SHP77 (cell line): ENCODE measurements at regions not wholly inside any gene's neighbourhood (a gene's known extent, or its start where the extent isn't known, plus 50 kb on each side); places are given as distances from the start of the nearest gene placed in this dataset.
"Not testable (repeated sequence)": the region's sequence is repeated elsewhere in the genome, so short reads cannot be mapped to it uniquely, and the experiment has no call there.

Experiments
- DNase-seq, 2 experiments: peaks; one replicate each; lab custom pipeline; 2025; lab: John Stamatoyannopoulos, UW

GRCh38 chr1:234795711-234796437 is 185.9 kb upstream of the IRF2BP2 start:
- not testable (repeated sequence) for DNase-seq

GRCh38 chr1:234795007-234795406 is 185.0 kb upstream of the IRF2BP2 start:
- not testable (repeated sequence) for DNase-seq

DNA sequence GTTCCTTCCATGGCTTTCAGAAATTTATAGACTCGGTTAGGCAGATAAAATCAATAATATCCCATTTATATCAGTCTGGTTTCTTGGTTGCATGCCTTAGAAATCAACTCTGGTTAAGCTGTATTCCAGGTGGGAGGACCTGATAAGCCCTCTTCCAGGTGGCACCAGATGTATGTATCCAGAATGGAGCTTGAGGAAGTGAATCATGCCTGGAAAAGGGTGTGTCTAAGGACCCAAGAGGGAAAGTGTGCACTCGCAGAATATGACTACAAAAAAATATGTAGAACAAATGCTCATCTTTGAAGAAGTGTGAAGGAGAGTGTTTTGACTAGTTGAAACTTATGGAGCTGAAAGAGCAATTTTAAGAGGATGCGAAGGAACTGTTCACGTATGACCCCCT is 184.5 kb upstream of the IRF2BP2 start:
- not testable (repeated sequence) for DNase-seq

DNA sequence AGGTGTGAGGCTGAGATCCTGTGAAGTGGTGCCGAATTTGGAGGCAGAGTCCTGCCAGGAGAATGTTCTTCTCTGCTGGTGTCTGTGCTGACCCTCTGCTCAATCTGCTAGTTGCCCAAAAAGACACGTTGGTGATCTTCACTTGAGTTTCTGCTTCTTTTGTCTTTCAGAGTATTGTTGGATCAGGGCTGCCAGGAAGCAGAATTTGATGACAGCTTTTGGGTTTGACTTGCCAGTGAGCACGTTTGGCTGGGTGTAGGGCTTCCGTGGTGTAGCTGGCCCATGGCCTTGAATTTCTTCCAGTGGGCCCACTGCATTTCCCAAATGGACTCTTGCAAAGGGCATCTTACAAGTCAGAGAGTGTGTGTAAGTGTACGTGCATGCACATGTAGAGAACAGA is 183.9 kb upstream of the IRF2BP2 start:
- DNase-seq: not testable (repeated sequence)

- DNase-seq: not testable (repeated sequence)
Measured at GRCh38 chr1:234792221-234792864, 182.4 kb upstream of the IRF2BP2 start.

DNA sequence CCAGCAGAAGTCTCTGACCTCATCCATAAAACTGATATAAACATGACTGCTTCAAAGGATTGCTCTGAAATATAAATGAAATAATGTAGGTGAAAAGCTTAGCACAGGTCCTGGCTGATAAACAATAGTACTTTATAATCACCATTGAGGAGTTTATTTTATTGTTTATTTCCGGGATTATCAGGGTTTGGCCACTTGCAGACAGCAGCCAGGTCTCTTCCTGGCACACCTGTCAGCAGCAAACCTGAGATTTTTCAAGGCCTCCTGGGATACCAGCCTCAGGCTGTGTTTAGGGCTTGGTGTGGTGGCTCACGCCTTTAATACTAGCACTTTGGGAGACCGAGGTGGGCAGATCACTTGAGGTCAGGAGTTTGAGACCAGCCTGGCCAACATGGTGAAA is 181.6 kb upstream of the IRF2BP2 start:
- DNase-seq: not testable (repeated sequence)

DNA sequence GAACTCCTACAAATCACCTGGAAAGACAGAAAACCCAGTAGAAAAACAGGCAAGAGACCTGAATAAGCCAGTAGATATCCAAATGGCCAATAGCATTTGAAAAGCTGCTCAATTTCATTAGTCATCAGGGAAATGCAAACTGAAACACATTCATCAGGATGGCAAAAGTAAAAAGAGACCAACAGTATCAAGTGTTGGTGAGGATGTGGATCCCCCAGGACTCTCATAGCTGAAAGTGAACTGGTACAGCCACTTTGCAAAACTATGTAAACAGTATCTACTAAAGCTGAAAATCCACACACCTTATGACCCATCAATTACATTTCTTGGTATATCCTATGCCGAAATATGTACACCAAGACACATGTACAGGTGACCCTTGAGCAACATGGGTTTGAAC is 180.4 kb upstream of the IRF2BP2 start:
- DNase-seq: not testable (repeated sequence)

- not testable (repeated sequence) for DNase-seq
Measured at GRCh38 chr1:234787011-234787584, 177.1 kb upstream of the IRF2BP2 start.

- DNase-seq: not testable (repeated sequence)
Measured at GRCh38 chr1:234785922-234786321, 175.9 kb upstream of the IRF2BP2 start.

DNA sequence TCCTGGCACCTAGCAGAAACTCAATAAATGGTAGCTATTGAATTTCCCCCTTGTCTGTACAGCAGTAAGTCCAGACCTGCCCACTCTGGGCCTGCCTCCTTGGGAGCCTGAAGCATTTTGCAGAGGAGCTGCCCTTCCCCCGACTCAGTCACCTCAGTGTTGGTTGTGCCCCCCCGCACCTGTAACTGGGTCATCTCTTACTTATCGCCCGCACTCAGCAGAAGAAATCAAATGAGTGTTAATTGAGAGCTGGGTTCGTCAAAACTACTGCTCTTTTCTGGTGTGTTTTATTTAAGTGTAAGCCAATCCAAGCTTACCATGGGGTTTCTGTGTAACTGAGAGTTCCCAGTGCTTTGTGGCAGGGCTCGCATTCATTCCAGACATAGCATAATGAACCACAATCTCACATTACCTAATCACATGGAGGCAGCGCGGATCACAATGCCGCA is 175.5 kb upstream of the IRF2BP2 start:
- DNase-seq: not testable (repeated sequence)

GRCh38 chr1:234784108-234784507 is 174.1 kb upstream of the IRF2BP2 start:
- not testable (repeated sequence) for DNase-seq

DNA sequence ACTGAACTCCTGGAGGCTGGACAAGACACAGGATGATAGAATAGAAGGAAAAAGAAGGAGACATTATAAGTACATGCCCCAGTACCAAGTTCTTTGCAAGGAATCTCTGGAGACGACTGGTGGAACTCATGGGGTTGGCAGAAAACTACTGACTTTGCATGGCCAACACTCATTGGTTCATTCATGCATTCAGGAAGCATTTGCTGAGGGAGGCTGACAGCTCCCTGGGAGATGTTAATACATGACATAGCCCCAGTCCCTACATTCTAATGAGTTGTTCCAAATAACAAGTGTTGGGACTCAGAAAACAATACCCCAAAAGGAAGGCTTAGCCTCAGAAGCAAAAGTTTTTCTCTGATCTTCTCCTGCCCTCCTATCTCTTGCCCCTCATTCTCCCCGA is 172.8 kb upstream of the IRF2BP2 start:
- DNase-seq: no peak

- no peak for DNase-seq
Measured at GRCh38 chr1:234782105-234782751, 172.2 kb upstream of the IRF2BP2 start.

GRCh38 chr1:234781241-234782065 is 171.5 kb upstream of the IRF2BP2 start:
- DNase-seq: no peak

DNA sequence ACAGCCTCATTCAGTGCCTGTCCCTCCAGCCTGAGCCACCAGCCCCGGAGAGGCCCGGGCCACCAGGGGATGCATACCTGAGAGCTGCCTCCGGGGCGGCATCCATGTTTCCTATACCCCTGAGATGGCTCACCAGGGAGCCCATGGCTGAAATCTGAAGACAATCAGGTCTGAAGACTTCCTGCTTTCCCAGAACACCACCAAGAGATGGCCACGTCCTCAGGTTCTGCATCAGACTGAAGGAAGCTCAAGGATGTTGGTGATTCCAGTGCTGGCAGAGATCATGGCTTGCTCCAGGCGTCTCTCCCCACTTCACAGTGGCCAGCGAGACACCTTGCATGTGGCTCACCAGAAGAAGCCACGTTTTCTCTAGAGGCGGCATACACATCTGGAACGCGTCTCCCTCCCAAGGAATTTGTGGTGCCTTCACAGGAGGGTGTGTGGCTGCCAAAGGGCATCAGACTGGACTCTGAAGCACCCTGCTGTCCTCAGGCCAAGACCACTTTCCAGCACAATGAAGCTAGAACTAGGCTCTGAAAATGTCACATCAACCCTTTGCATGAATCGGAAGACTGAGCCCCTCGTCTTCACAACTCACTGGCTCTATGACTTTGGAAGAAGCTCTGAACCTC is 170.7 kb upstream of the IRF2BP2 start:
- no peak for DNase-seq

DNA sequence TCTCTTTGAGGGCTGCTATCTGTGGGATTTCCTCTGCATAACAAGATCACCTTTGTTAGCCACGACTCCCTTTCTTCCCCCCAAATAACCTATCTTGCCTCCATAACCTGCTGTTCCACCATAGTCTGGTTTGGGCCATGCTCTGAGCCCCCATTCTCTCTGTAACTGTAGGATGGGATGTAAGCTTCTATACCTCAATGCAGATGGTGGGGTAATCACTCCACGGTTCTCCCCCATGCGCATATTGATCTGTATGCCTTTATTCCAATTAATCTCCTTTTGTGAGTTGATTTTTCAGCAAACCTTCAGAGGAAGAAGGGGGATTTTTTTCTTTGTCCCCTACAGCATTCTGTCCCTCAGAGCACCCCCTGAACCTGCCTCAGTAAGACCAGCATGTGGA is 170.1 kb upstream of the IRF2BP2 start:
- DNase-seq: no peak

- not testable (repeated sequence) for DNase-seq
Measured at GRCh38 chr1:234779600-234779999, 169.6 kb upstream of the IRF2BP2 start.

DNA sequence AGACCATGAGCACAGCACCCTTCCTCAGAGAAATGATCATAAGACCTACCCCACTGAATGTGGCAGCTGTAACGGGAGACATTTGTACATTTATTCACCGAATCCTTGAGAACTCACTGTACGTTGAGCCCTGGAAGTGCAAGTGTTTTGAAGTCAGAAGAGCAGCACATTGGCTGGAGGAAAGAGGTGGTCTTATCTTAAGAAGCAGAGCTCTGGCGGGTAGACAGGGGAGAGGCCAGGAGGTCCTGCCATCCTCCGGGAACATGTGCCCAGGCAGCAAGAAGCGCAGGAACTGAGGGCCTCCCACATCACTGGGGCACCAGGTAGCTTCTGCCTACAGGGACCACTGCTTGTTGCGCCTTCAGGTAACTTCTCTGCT is 169.2 kb upstream of the IRF2BP2 start:
- no peak for DNase-seq

DNA sequence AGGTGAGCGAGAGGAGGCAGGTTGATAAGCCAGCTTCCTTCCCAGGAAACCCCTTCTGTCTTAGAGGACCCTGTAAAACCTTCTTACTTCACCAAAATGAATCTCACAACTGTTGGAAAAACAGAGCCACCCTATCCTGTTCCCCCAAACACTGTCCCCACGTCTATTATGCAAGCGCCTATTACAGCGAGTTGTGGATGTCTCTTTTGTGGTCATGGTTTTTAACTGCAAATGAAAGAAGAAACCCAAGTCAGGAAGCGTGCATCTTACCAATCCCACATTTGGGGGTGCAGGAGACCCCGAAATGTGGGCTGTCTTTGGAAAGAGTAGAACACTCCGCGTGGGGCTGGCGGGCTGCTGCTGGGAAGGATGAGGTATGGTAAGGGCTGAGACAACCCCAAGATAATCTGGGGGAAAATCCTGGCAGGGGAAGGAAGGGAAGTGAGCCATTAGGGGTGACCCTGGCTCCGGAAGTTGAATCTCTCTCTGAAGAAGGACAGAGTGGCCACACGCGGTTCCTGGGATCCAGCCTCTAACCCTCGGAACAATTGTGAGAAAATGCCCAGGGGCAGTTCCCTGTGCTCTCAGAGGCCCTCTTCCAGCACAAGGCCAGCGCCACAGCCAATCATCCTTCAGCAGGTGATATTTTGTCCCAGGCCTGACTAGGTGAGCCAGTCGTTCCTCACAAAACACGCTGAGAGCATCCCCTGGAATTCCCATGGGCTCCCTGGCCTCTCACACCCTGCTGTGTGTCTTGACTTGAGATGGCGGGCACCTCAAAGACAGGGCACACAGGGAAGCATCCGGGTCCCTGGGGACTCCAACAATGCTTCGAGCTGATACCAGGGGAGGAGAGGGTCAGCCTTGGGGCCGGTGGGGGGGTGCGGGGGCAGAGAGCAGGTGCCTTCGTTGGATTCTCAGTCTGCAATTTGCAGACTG is 168.5 kb upstream of the IRF2BP2 start:
- no peak for DNase-seq

DNA sequence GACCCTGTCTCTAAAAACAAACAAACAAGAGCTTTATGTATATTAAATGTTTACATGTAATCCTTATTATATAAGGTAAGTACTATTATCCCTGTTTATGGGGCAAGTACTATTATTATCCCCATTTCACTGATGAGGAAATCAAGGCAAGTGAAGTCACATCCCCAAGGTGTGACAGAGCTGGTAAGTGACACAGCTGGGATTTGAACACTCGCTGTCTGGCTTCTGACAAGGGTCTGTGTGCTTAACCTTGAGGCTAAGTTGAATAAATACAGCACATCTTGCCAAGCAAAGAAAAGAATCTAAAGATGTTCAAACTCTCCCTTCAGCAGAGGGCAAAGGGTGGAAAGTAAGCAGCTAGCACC is 167.9 kb upstream of the IRF2BP2 start:
- DNase-seq: no peak
